ENCODE measurements at regions not wholly inside any gene's neighbourhood (a gene's known extent, or its start where the extent isn't known, plus 50 kb on each side); places are given as distances from the start of the nearest gene placed in this dataset.

DNA sequence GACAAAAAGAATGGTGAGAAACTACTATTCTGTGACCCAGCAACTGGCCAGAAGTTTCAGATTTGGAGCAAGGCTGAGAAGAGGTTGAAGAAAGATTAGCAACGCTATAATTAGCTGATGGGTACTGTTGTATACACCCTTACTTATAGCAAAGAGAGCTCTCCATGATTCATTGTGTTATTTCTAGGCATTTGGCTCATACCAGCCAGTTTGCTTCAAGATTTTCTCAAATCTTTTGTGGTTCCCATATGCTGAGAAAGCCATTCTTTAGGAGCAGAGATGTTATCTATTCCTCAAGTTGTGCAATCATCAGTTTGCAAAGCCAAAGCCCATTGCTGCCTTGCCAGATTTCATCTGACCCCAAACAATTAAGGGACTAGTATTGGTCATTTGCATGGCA lies 179.4 kb downstream of the ETS1 start:
- DNase-seq (ENCODE audit: low read depth) = no peak

- no peak for DNase-seq (ENCODE audit: low read depth)
Measured at GRCh38 chr11:128405714-128406662, 181.4 kb downstream of the ETS1 start.

DNA sequence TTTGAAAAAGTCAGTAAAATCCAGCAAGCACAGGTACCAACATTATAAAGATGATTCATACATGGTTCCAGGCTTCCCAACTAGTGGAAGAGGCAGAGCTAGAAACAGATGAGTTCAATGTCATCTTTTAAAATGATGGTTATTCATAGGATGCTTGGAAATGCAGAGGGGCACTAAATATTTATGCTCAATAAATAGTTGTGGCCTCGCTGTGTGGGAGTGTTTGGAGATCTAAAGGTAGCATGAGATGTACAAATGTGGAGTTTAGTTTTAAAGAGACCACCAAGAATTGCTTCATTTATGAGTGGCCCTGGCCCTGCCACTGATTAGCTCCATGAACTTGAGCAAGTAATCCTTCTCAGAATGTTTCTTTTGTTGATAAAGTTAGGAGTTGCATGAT lies 182.2 kb downstream of the ETS1 start:
- no peak for DNase-seq (ENCODE audit: low read depth)

- no peak for DNase-seq (ENCODE audit: low read depth)
Measured at GRCh38 chr11:128404437-128404836, 182.9 kb downstream of the ETS1 start.

DNA sequence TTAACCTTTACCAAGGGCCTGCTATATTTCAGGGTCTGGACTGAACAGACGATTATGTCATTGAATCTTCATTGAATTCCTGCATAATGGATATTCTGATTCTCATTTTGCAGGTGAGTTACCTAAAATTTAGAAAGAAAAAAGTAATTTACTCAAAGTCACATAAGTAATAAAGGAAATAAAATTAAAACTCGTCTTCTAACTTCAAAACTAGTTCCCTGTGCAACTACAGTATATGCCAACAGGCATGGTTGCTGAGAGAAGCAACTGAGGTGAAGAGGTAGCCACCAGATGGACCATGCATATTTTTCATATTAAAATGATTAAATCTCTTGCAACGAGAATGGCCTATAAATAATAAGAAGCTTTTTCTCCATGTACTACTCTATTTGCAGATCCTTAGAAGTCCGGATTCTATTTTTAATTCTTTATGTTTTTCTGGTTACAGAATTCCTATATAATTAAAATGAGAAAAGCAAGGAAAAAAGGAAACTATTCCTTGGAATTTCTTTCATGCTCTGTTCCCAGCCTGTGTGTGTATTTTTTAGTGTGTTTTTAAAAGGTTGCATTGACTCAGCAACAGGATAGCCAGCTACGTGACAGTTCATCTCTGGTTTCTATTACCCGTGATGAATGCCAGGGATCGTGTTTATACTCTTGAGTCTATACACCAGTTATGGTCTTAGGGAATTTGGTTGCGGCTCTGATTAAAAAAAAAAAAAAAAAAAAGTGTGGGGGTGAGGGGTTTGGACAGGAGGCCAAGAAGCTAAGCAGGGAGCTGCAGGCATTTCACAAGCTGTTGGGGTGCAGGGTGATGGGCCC lies 186.8 kb downstream of the ETS1 start:
- DNase-seq (ENCODE audit: low read depth) = no peak

DNA sequence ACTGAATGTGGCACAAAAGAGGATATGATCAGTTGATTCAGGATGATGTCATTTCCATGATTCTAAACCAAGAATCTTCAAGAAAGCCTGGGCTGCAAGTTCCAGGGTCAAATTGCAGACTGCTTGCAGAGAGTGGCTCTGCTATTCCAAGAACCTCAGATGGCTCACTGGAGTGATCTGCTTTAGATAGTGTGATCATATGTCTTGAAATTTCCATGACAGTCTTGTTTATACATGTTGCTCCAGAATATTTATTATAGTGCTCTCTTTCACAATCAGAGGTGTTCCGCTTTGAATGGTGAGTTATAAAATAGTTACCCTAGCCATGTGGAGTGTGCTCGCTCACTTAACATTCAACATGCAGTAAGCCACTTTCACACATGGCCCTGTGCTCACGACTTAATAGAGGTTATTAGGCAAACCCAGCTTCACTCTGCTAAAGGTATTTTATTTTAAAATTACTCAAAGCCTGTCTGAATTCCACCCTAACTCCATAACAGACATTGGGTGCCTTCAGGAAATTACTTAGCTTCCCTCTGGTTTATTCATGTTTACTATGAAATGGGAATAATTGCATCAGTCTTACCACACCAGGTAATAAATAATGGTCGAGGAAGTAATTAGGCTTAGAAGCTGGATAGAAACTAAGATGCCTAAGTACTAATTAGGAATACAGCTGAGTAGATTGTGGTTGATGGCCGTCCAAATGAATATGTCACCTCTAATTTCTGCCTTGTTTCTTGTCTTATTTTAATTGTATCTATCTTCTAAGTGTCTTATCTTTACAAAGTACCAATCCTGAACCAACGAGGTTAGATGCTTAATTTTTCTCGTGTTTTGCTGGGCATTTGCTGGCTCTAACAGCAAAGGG lies 187.9 kb downstream of the ETS1 start:
- peak; percentile 28 for DNase-seq (ENCODE audit: low read depth)

DNA sequence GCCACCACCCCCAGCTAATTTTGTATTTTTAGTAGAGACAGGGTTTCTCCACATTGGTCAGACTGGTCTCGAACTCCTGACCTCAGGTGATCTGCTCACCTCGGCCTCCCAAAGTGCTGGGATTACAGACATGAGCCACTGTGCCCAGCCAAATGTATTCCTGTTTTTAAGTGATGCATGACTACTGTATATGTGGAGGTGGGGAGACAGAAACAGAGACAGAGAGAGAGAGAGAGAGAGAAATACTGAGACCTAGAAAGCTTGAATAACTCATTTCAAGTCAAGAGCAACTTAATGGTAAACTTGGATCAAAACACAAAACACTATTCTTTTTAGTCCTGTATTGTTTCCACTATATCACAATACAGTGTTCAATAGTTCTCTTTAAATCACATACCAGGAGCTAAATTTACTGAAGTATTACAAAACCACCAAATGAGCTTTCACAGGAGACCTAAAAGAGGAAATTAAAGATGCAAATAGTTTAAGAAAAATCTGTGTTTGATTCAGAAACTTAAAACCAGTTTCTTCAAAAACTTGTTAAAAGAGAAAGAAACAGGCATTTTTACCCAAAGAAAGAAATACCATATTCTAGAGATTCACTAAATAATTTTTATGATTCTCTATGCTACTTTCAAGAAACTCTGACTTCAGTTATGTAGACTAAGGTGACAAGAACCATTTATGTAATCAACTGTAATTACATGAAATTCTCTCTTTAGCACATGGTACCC lies 188.7 kb downstream of the ETS1 start:
- no peak for DNase-seq (ENCODE audit: low read depth)

- no peak for DNase-seq (ENCODE audit: low read depth)
Measured at GRCh38 chr11:128397362-128397761, 190.0 kb downstream of the ETS1 start.

GRCh38 chr11:128394431-128395089 lies 192.8 kb downstream of the ETS1 start:
- DNase-seq (ENCODE audit: low read depth) = no peak

- no peak for DNase-seq (ENCODE audit: low read depth)
Measured at GRCh38 chr11:128392259-128392658, 195.1 kb downstream of the ETS1 start.

DNA sequence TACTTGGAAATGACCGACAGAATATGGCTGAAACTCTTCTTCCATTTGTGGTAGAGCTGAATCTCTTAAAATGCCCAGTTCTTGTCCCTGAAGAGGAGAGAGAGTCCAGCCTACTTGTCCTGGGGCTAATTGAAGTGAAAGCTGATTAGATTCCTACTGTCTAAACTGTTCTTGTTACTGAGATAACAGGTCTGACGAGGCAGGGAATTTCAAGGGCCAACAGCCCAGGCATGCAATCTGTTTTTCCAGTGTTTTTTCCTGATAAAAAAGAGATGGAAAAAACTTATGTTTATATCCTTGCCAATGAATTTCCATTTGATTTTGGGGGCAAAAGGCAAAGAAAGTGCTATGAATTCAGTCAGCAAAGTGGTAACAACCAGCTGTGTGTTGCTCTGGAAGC lies 195.5 kb downstream of the ETS1 start:
- no peak for DNase-seq (ENCODE audit: low read depth)

DNA sequence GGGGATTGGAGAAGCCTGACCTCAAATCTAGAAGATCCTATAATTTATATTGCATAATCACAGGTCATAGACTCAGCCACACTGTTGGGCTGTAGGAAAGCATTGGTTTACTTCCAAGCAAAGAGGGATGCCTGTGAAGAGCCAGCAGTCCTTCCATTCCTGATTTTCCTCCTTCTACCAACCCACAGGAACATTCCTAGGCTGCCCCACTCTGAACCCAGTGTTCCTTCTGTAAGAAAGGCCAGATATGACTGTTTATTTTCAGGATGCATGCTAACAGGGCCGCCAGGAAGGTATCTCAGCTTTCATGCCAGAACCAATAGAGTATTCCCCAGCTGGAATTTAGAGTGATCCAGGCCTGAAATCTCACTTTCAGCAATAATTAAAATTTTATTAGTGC lies 197.1 kb downstream of the ETS1 start:
- no peak for DNase-seq (ENCODE audit: low read depth)

GRCh38 chr11:128389461-128389976 lies 197.8 kb downstream of the ETS1 start:
- DNase-seq (ENCODE audit: low read depth) = no peak

DNA sequence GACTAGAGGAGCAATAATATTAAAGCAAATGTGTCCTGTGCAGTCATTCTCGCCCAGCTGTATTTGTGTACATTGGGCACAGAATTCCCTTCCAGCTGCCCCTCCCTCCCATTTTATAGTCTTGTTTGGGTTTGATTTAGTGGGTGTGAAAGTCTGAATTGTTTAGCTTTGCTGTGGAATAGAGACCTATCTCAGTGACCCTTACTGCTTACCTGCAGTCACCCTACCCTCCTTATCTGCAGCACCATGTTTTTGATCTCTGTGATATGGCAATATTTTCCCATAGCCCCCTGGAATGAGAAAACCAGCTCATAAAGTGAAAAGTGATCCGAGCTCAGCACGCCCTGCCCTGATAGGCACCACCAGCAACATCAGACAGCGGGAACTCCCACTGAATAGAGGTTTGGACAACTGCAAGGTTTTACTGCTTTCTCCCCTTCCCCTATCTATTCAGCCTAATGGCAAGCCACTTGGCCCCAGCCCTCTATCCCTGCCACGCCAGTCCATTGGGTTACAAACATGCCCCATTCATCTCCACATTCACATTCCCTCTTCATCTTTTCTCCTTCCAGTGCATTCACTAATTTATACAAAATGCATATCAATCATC lies 199.0 kb downstream of the ETS1 start:
- DNase-seq (ENCODE audit: low read depth) = no peak

GRCh38 chr11:128379587-128380580 lies 207.5 kb downstream of the ETS1 start:
- DNase-seq (ENCODE audit: low read depth) = peak; percentile 15

DNA sequence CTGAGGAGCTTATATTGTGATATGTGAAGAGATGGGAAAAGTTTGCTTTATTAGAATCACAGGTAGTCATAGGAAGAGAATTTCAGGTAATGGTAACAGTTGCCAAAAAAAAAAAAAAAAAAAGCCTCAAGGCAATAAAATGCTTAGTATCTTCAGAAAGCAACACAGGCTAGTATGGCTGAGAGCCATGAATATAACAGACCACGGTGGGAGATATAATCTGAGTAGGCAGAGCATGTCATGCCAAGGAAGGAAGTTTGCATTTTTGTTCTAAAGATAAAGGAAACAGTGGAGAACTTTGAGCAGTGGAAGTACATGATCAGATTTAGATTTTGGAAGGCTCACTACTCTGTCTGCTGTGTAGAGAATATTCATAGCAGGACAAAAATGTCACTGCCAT lies 211.4 kb downstream of the ETS1 start:
- no peak for DNase-seq (ENCODE audit: low read depth)

GRCh38 chr11:128374026-128374425 lies 213.3 kb downstream of the ETS1 start:
- DNase-seq (ENCODE audit: low read depth) = no peak

DNA sequence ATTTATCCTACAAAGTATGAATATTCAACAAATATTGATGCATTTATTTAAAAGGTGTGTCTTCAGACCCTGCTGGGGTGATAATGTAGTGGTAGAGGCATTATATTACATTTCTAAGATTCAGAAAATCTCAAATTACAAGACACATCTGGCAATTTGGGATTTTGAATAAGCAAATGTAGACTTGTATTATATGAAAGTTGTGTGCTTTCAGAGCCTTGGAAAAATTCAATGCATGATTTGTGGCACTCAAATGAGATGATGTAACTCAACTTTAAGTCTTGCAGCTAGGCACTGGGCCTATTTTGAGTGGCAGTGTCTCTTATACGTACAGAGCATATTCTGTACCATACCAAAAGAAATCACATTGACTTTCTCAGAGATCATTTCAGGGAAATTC lies 214.4 kb downstream of the ETS1 start:
- no peak for DNase-seq (ENCODE audit: low read depth)

GRCh38 chr11:128367573-128367972 lies 219.8 kb downstream of the ETS1 start:
- DNase-seq (ENCODE audit: low read depth) = no peak
